HEK293T (cell line): ENCODE measurements at regions not wholly inside any gene's neighbourhood (a gene's known extent, or its start where the extent isn't known, plus 50 kb on each side); places are given as distances from the start of the nearest gene placed in this dataset.

Experiments used
- CTBP1 ChIP-seq: fragments of 450-650 bp; IDR thresholded peaks from 2 replicates; pipeline ENCODE4 v1.6.1; 2016; ENCODE audit warnings: borderline replicate concordance
- HDGF ChIP-seq: fragments of 450-650 bp; IDR thresholded peaks from 2 replicates; pipeline ENCODE4 v1.6.1; 2017; ENCODE audit warnings: antibody characterized with exemption, borderline replicate concordance
- SUZ12 ChIP-seq: fragments of 450-650 bp; IDR thresholded peaks from 2 replicates; pipeline ENCODE4 v1.6.1; 2016; ENCODE audit warnings: mild to moderate bottlenecking
- TARDBP ChIP-seq: fragments of 450-650 bp; IDR thresholded peaks from 2 replicates; pipeline ENCODE4 v1.6.1; 2016
- TF ChIP-seq, protein P1 (sequence below): fragments of 450-650 bp; IDR thresholded peaks from 2 replicates; pipeline ENCODE4 v1.6.1; 2016

DNA sequence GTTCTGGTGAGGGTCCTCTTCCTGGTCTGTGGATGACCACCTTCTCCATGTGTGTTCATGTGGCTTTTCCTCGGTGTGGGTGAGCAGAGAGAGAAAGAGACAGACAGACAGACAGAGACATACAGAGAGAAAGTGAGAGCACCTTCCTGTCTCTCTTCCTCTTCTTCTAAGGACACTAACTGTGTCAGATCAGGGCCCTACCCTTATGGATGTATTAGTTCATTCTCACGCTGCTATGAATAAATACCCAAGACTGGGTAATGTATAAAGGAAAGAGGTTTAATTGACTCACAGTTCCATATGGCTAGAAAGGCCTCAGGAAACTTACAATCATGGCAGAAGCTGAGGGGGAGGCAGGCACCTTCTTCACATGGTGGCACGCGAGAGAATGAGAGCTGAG, 131.5 kb upstream of the ZNF648 start:
- TF ChIP-seq SUZ12 (no peak), HDGF (no peak), TARDBP (no peak), CTBP1 (no peak)
- TF ChIP-seq, protein P1, sequence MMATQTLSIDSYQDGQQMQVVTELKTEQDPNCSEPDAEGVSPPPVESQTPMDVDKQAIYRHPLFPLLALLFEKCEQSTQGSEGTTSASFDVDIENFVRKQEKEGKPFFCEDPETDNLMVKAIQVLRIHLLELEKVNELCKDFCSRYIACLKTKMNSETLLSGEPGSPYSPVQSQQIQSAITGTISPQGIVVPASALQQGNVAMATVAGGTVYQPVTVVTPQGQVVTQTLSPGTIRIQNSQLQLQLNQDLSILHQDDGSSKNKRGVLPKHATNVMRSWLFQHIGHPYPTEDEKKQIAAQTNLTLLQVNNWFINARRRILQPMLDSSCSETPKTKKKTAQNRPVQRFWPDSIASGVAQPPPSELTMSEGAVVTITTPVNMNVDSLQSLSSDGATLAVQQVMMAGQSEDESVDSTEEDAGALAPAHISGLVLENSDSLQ: no peak
